Heart right ventricle (tissue), 16 donors: ENCODE measurements at regions not wholly inside any gene's neighbourhood (a gene's known extent, or its start where the extent isn't known, plus 50 kb on each side); places are given as distances from the start of the nearest gene placed in this dataset.

Experiments
- ATAC-seq, 8 donors: fragments of 200-7000 bp; cut with Tn5 transposase; one replicate each; pipeline ENCODE4 v1.9.1; 2020; ENCODE audit warnings: mild to moderate bottlenecking in 8 of 8, moderate library complexity in 8 of 8, moderate number of reproducible peaks in 1 of 8
- DNase-seq, 2 donors: peaks; one replicate each; pipeline ENCODE4 v3.0.0-alpha.2; 2020
- H3K27ac ChIP-seq, 10 donors: fragments of 200-600 bp; sonication (generic) in 2 of 10; one replicate each; pipeline versions ENCODE4 v1.5.0 to v1.8.0; 2020 to 2022; ENCODE audit warnings: mild to moderate bottlenecking in 3 of 10
- H3K27me3 ChIP-seq, 7 donors: fragments of 200-600 bp; one replicate each; pipeline ENCODE4 v1.8.0; 2021 to 2022; ENCODE audit warnings: mild to moderate bottlenecking in 2 of 7
- H3K36me3 ChIP-seq, 9 donors: fragments of 200-600 bp; sonication (generic) in 1 of 9; one replicate each; pipeline versions ENCODE4 v1.5.0 to v1.8.0; 2020 to 2022; ENCODE audit warnings: mild to moderate bottlenecking in 2 of 9
- H3K4me1 ChIP-seq, 9 donors: fragments of 200-600 bp; sonication (generic) in 1 of 9; one replicate each; pipeline versions ENCODE4 v1.5.0 to v1.8.0; 2020 to 2022; ENCODE audit warnings: mild to moderate bottlenecking in 4 of 9
- H3K4me3 ChIP-seq, 10 donors: fragments of 200-600 bp; sonication (generic) in 2 of 10; one replicate each; pipeline versions ENCODE4 v1.5.0 to v1.8.0; 2020 to 2022; ENCODE audit warnings: mild to moderate bottlenecking in 7 of 10, moderate library complexity in 2 of 10
- H3K9me3 ChIP-seq, 11 donors: fragments of 200-600 bp in 10 of 11; sonication (generic) in 2 of 11; one replicate each; pipeline versions ENCODE4 v1.5.0 to v1.8.0; 2013 to 2022; ENCODE audit warnings: mild to moderate bottlenecking in 2 of 11, control low read depth in 1 of 11, moderate library complexity in 1 of 11
- CTCF ChIP-seq, 9 donors: fragments of 200-600 bp; sonication (generic) in 2 of 9; IDR thresholded peaks; one replicate each; pipeline versions ENCODE4 v1.5.0 to v1.8.0; 2021 to 2022; ENCODE audit warnings: antibody characterized with exemption in 9 of 9, mild to moderate bottlenecking in 5 of 9, moderate library complexity in 1 of 9
- WGBS, 2 donors: extraction: QIAGEN DNeasy Blood & Tissue Kit; methylation state at CpG; one replicate each; pipeline ENCODE4 v1.1.7; 2013; ENCODE audit warnings: inconsistent platforms in 1 of 2; 5-methylcytosine and 5-hydroxymethylcytosine counted together
- intact Hi-C, 10 donors: fragments of 100-400 bp; cut with DNase I; formaldehyde crosslinking; loops; one replicate each; pipeline versions ENCODE4 v1.11.1 to v1.14.2; 2022
- donor health status: Arrhythmogenic right ventricular cardiomyopathy.
- donor health status: ischemic (EF 13 %, LVEDD 7.1; RV severe dilation, severe dysfunction).
- donor health status: healthy with polysubstance abuse.
- donor health status: DM: no; HTN: yes; CAD: no.
- donor health status: DM: no; HTN: no; CAD: no.
- donor health status: ischemic (EF 25% LVEDD 6.9; RV normal size, moderate dysfunction).
- donor health status: ischemic (EF 25% LVEDD 5.7; RV mildly dilated, moderate dysfunction).
- donor health status: healthy.
- donor health status: DM: yes; HTN: yes; CAD: no.
- donor health status: Ischemic cardiomyopathy.
- donor health status: ischemic (EF 35%, LVEDD 5.7; RV mildly dilated, moderate dysfunction).
- donor health status: nonischemic (EF 11% LVEDD 7.7; RV severe dilation, severe dysfunction).
- donor health status: DM: yes; HTN: yes; CAD: no.
- donor health status: PGD.
- donor health status: ischemic (EF 29% LVEDD 5.4; RV normal size, mild dysfunction).
- donor health status: nonischemic (EF 23%, LVEDD 6.1; RV moderate dilation, normal function).

- WGBS, 2 donors, result 48 to 56% methylated on average over 3 of the region's 3 CpGs
- peaks cover 0 to 14% (median 0%) of the 10 kb centered on the region in 7 donors for H3K27me3 ChIP-seq
- no peaks in the 10 kb centered on the region for H3K36me3 ChIP-seq
- no peak overlapping the region for H3K4me3 ChIP-seq
- no peak overlapping the region for H3K27ac ChIP-seq
- intact Hi-C loops, result no loop called here
- H3K9me3 ChIP-seq, result no peaks in the 10 kb centered on the region
- no peak for DNase-seq
- H3K4me1 ChIP-seq, result no peaks in the 10 kb centered on the region
- ATAC-seq, result no peak
- no peak for TF ChIP-seq CTCF (IDR thresholded peaks at IDR 0.05)
Measured at GRCh38 chr17:14458724-14459123, 157.8 kb downstream of the HS3ST3B1 start.

GRCh38 chr17:14454746-14455145, 153.9 kb downstream of the HS3ST3B1 start:
- intact Hi-C loops, result no loop called here
- 85 to 87% methylated on average over 4 of the region's 4 CpGs for WGBS, 2 donors
- Histone ChIP-seq H3K27me3 (peaks cover 0 to 27% (median 0%) of the 10 kb centered on the region in 7 donors), H3K4me3 (no peak overlapping the region), H3K9me3 (no peaks in the 10 kb centered on the region), H3K27ac (no peak overlapping the region), H3K36me3 (no peaks in the 10 kb centered on the region), H3K4me1 (no peaks in the 10 kb centered on the region)
- ATAC-seq, result no peak
- no peak for DNase-seq
- TF ChIP-seq CTCF (IDR thresholded peaks at IDR 0.05), result no peak

GRCh38 chr17:14452856-14453255, 152.0 kb downstream of the HS3ST3B1 start:
- intact Hi-C loops, result no loop called here
- DNase-seq, result no peak
- 64 to 77% methylated on average over 1 of the region's 1 CpG for WGBS, 2 donors
- Histone ChIP-seq H3K27ac (no peak overlapping the region), H3K9me3 (no peaks in the 10 kb centered on the region), H3K4me3 (no peak overlapping the region), H3K36me3 (no peaks in the 10 kb centered on the region), H3K27me3 (peaks cover 0 to 24% (median 0%) of the 10 kb centered on the region in 7 donors), H3K4me1 (no peaks in the 10 kb centered on the region)
- TF ChIP-seq CTCF (IDR thresholded peaks at IDR 0.05), result no peak
- ATAC-seq, result no peak

- TF ChIP-seq CTCF (IDR thresholded peaks at IDR 0.05), result no peak
- Histone ChIP-seq H3K9me3 (no peaks in the 10 kb centered on the region), H3K36me3 (no peaks in the 10 kb centered on the region), H3K4me1 (no peaks in the 10 kb centered on the region), H3K27ac (no peak overlapping the region), H3K27me3 (peaks cover 0 to 24% (median 0%) of the 10 kb centered on the region in 7 donors), H3K4me3 (no peak overlapping the region)
- 14 to 15% methylated on average over 11 of the region's 11 CpGs for WGBS, 2 donors
- no peak for ATAC-seq
- DNase-seq, result no peak
- intact Hi-C loops, result no loop called here
Measured at GRCh38 chr17:14451729-14452191, 150.9 kb downstream of the HS3ST3B1 start.
